ENCODE measurements at regions not wholly inside any gene's neighbourhood (a gene's known extent, or its start where the extent isn't known, plus 50 kb on each side); places are given as distances from the start of the nearest gene placed in this dataset.

- Histone ChIP-seq H3K27ac (ENCODE audit: low read depth, low read length) (no peak overlapping the region), H3K4me1 (ENCODE audit: control insufficient read depth in 1 of 2, insufficient read depth in 2 of 2, low read length in 2 of 2) (no peaks in the 10 kb centered on the region), H3K9me3 (ENCODE audit: control insufficient read depth in 1 of 2, insufficient read depth in 1 of 2, low read depth in 1 of 2, low read length in 2 of 2) (no peaks in the 10 kb centered on the region), H4K20me1 (ENCODE audit: insufficient read depth) (no peaks in the 10 kb centered on the region), H2AFZ (ENCODE audit: low read depth, low read length, poor library complexity, severe bottlenecking) (no peak overlapping the region), H3K79me2 (ENCODE audit: insufficient read depth, low read length) (no peaks in the 10 kb centered on the region), H3K4me3 (replicated peaks in 1 of 2; ENCODE audit: low read depth in 1 of 2, low read length in 2 of 2) (no peak overlapping the region), H3K4me2 (ENCODE audit: low read length) (no peak overlapping the region), H3K9ac (ENCODE audit: low read length) (no peak overlapping the region), H3K9me2 (ENCODE audit: insufficient read depth) (no peaks in the 10 kb centered on the region), H3K36me3 (ENCODE audit: control insufficient read depth in 1 of 2, insufficient read depth in 2 of 2, low read length in 2 of 2) (no peaks in the 10 kb centered on the region), H3K27me3 (ENCODE audit: insufficient read depth, low read length) (no peaks in the 10 kb centered on the region)
- no TSS peak for BruUV-seq (replicated peaks)
- intact Hi-C loops (cut with micrococcal nuclease) = no loop called here
- ChIA-PET RAD21 (ENCODE audit: low non-redundant PET in 1 of 2, low total read pairs in 2 of 2, uncharacterized antibody in 2 of 2, unreplicated experiment in 2 of 2) (no interaction called here), CTCF (no interaction called here), POLR2A (no interaction called here)
- DNase-seq (ENCODE audit: low read depth, low spot score) = no peak
- ATAC-seq = no peak
- no peak for TF ChIP-seq EGR1 (IDR thresholded peaks at IDR 0.05; ENCODE audit: low read depth)
- TF ChIP-seq SIN3A (IDR thresholded peaks at IDR 0.05; ENCODE audit: low read depth) = no peak
- TF ChIP-seq, protein P1, sequence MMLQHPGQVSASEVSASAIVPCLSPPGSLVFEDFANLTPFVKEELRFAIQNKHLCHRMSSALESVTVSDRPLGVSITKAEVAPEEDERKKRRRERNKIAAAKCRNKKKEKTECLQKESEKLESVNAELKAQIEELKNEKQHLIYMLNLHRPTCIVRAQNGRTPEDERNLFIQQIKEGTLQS (IDR thresholded peaks at IDR 0.05) = no peak
- no peak for TF ChIP-seq ZFX (IDR thresholded peaks at IDR 0.05)
- TF ChIP-seq, protein P2, sequence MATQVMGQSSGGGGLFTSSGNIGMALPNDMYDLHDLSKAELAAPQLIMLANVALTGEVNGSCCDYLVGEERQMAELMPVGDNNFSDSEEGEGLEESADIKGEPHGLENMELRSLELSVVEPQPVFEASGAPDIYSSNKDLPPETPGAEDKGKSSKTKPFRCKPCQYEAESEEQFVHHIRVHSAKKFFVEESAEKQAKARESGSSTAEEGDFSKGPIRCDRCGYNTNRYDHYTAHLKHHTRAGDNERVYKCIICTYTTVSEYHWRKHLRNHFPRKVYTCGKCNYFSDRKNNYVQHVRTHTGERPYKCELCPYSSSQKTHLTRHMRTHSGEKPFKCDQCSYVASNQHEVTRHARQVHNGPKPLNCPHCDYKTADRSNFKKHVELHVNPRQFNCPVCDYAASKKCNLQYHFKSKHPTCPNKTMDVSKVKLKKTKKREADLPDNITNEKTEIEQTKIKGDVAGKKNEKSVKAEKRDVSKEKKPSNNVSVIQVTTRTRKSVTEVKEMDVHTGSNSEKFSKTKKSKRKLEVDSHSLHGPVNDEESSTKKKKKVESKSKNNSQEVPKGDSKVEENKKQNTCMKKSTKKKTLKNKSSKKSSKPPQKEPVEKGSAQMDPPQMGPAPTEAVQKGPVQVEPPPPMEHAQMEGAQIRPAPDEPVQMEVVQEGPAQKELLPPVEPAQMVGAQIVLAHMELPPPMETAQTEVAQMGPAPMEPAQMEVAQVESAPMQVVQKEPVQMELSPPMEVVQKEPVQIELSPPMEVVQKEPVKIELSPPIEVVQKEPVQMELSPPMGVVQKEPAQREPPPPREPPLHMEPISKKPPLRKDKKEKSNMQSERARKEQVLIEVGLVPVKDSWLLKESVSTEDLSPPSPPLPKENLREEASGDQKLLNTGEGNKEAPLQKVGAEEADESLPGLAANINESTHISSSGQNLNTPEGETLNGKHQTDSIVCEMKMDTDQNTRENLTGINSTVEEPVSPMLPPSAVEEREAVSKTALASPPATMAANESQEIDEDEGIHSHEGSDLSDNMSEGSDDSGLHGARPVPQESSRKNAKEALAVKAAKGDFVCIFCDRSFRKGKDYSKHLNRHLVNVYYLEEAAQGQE (IDR thresholded peaks at IDR 0.05; ENCODE audit: low read depth) = no peak
- no peak for TF ChIP-seq YY1 (IDR thresholded peaks at IDR 0.05; ENCODE audit: extremely low read depth, insufficient replicate concordance, low read depth, low read length)
- TF ChIP-seq, protein P3, sequence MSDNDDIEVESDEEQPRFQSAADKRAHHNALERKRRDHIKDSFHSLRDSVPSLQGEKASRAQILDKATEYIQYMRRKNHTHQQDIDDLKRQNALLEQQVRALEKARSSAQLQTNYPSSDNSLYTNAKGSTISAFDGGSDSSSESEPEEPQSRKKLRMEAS (IDR thresholded peaks at IDR 0.05) = no peak
- TF ChIP-seq CEBPB (IDR thresholded peaks at IDR 0.05; ENCODE audit: low read depth) = no peak
- no peak for TF ChIP-seq TCF7L2 (IDR thresholded peaks at IDR 0.05; ENCODE audit: borderline replicate concordance, extremely low read depth, insufficient read depth, insufficient read length)
- TF ChIP-seq POLR2AphosphoS5 (IDR thresholded peaks at IDR 0.05; ENCODE audit: low read depth, low read length) = no peak
- no peak for TF ChIP-seq ELF1 (IDR thresholded peaks at IDR 0.05; ENCODE audit: borderline replicate concordance, low read depth)
- no peak for TF ChIP-seq JUND (IDR thresholded peaks at IDR 0.05)
- TF ChIP-seq, protein P4, sequence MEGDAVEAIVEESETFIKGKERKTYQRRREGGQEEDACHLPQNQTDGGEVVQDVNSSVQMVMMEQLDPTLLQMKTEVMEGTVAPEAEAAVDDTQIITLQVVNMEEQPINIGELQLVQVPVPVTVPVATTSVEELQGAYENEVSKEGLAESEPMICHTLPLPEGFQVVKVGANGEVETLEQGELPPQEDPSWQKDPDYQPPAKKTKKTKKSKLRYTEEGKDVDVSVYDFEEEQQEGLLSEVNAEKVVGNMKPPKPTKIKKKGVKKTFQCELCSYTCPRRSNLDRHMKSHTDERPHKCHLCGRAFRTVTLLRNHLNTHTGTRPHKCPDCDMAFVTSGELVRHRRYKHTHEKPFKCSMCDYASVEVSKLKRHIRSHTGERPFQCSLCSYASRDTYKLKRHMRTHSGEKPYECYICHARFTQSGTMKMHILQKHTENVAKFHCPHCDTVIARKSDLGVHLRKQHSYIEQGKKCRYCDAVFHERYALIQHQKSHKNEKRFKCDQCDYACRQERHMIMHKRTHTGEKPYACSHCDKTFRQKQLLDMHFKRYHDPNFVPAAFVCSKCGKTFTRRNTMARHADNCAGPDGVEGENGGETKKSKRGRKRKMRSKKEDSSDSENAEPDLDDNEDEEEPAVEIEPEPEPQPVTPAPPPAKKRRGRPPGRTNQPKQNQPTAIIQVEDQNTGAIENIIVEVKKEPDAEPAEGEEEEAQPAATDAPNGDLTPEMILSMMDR (IDR thresholded peaks at IDR 0.05 in 2 of 3, conservative IDR thresholded peaks at IDR 0.05 in 1 of 3; ENCODE audit: borderline replicate concordance in 1 of 3, insufficient read depth in 1 of 3, low read depth in 2 of 3, low read length in 2 of 3) = no peak
- TF ChIP-seq, protein P5, sequence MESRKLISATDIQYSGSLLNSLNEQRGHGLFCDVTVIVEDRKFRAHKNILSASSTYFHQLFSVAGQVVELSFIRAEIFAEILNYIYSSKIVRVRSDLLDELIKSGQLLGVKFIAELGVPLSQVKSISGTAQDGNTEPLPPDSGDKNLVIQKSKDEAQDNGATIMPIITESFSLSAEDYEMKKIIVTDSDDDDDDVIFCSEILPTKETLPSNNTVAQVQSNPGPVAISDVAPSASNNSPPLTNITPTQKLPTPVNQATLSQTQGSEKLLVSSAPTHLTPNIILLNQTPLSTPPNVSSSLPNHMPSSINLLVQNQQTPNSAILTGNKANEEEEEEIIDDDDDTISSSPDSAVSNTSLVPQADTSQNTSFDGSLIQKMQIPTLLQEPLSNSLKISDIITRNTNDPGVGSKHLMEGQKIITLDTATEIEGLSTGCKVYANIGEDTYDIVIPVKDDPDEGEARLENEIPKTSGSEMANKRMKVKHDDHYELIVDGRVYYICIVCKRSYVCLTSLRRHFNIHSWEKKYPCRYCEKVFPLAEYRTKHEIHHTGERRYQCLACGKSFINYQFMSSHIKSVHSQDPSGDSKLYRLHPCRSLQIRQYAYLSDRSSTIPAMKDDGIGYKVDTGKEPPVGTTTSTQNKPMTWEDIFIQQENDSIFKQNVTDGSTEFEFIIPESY (IDR thresholded peaks at IDR 0.05; ENCODE audit: extremely low read depth, insufficient replicate concordance, low read length) = no peak
- no peak for TF ChIP-seq CBX3 (IDR thresholded peaks at IDR 0.05; ENCODE audit: low read depth)
- TF ChIP-seq ZNF274 (IDR thresholded peaks at IDR 0.05; ENCODE audit: low read depth, low read length) = no peak
These were observed 191.4 kb upstream of the RORA start for GRCh38 chr15:61420546-61420945.
